ENCODE measurements at regions not wholly inside any gene's neighbourhood (a gene's known extent, or its start where the extent isn't known, plus 50 kb on each side); places are given as distances from the start of the nearest gene placed in this dataset.

GRCh38 chr10:123299598-123299997 lies 145.4 kb downstream of the BUB3 start:
- no peak overlapping the region for H3K4me3 ChIP-seq (ENCODE audit: low read length)
- no peak for ATAC-seq
- H3K4me1 Mint-ChIP-seq = no peaks in the 10 kb centered on the region
- H3K4me1 ChIP-seq (ENCODE audit: control insufficient read depth in 2 of 2, insufficient read depth in 2 of 2, low read length in 2 of 2) = no peaks in the 10 kb centered on the region
- H3K4me3 Mint-ChIP-seq = no peak overlapping the region
- H3K27ac Mint-ChIP-seq = no peak overlapping the region
- H3K36me3 Mint-ChIP-seq = peaks cover 0 to 6% (median 0%) of the 10 kb centered on the region in 5 donors
- CTCF ChIA-PET = no interaction called here
- H3K9me3 Mint-ChIP-seq = peaks cover 0 to 2% (median 0%) of the 10 kb centered on the region in 11 donors
- no peaks in the 10 kb centered on the region for H3K9me3 ChIP-seq (ENCODE audit: control insufficient read depth in 2 of 3, low read length in 3 of 3)
- no peaks in the 10 kb centered on the region for H3K27me3 ChIP-seq (ENCODE audit: control insufficient read depth in 2 of 2, insufficient read depth in 2 of 2, low read length in 2 of 2)
- no peak overlapping the region for H3K27ac ChIP-seq (ENCODE audit: low read depth, low read length)
- POLR2A ChIA-PET = no interaction called here
- peaks cover 0 to 2% (median 0%) of the 10 kb centered on the region in 5 donors for H3K27me3 Mint-ChIP-seq
- intact Hi-C loops (cut with micrococcal nuclease) = no loop called here
- no peak for DNase-seq
- H3K36me3 ChIP-seq (ENCODE audit: control insufficient read depth in 2 of 3, insufficient read depth in 3 of 3, low read length in 3 of 3) = no peaks in the 10 kb centered on the region

GRCh38 chr10:123301077-123301857 lies 147.1 kb downstream of the BUB3 start:
- Histone ChIP-seq H3K9me3 (ENCODE audit: control insufficient read depth in 2 of 3, low read length in 3 of 3) (no peaks in the 10 kb centered on the region), H3K4me3 (ENCODE audit: low read length) (no peak overlapping the region), H3K27me3 (ENCODE audit: control insufficient read depth in 2 of 2, insufficient read depth in 2 of 2, low read length in 2 of 2) (no peaks in the 10 kb centered on the region), H3K27ac (ENCODE audit: low read depth, low read length) (no peak overlapping the region), H3K36me3 (ENCODE audit: control insufficient read depth in 2 of 3, insufficient read depth in 3 of 3, low read length in 3 of 3) (no peaks in the 10 kb centered on the region), H3K4me1 (ENCODE audit: control insufficient read depth in 2 of 2, insufficient read depth in 2 of 2, low read length in 2 of 2) (no peaks in the 10 kb centered on the region)
- POLR2A ChIA-PET = interaction anchor here (0.6 kb wide), 1 partner anchor 957 kb away, joined by 3 read pairs; no protein-coding TSS in a partner anchor
- Mint-ChIP-seq H3K9me3 (peaks cover 0 to 1% (median 0%) of the 10 kb centered on the region in 11 donors), H3K4me3 (no peak overlapping the region), H3K27ac (no peak overlapping the region), H3K27me3 (peaks cover 0 to 2% (median 0%) of the 10 kb centered on the region in 5 donors), H3K4me1 (no peaks in the 10 kb centered on the region), H3K36me3 (peaks cover 0 to 6% (median 0%) of the 10 kb centered on the region in 5 donors)
- no peak for ATAC-seq
- DNase-seq = no peak
- CTCF ChIA-PET = interaction anchor here (0.5 to 0.8 kb wide), 4 partner anchors 12 to 257 kb away, joined by 3 to 4 read pairs (median 4); partner anchors contain the start of gene BUB3
- intact Hi-C loops (cut with micrococcal nuclease) = no loop called here

GRCh38 chr10:123303581-123304337 lies 149.6 kb downstream of the BUB3 start:
- CTCF ChIA-PET = no interaction called here

GRCh38 chr10:123305671-123306070 lies 151.5 kb downstream of the BUB3 start:
- DNase-seq (no peak), ATAC-seq (no peak)
- peaks cover 0 to 6% (median 0%) of the 10 kb centered on the region in 5 donors for H3K36me3 Mint-ChIP-seq
- H3K36me3 ChIP-seq (ENCODE audit: control insufficient read depth in 2 of 3, insufficient read depth in 3 of 3, low read length in 3 of 3) = no peaks in the 10 kb centered on the region
- no peak overlapping the region for H3K4me3 Mint-ChIP-seq
- H3K27ac ChIP-seq (ENCODE audit: low read depth, low read length) = no peak overlapping the region
- ChIA-PET POLR2A (interaction anchor here (0.8 kb wide), 1 partner anchor 210 kb away, joined by 3 read pairs; no protein-coding TSS in a partner anchor), CTCF (no interaction called here)
- H3K9me3 Mint-ChIP-seq = peaks cover 0 to 1% (median 0%) of the 10 kb centered on the region in 11 donors
- no peaks in the 10 kb centered on the region for H3K27me3 ChIP-seq (ENCODE audit: control insufficient read depth in 2 of 2, insufficient read depth in 2 of 2, low read length in 2 of 2)
- intact Hi-C loops (cut with micrococcal nuclease) = no loop called here
- no peaks in the 10 kb centered on the region for H3K9me3 ChIP-seq (ENCODE audit: control insufficient read depth in 2 of 3, low read length in 3 of 3)
- peaks cover 0 to 2% (median 0%) of the 10 kb centered on the region in 5 donors for H3K27me3 Mint-ChIP-seq
- no peaks in the 10 kb centered on the region for H3K4me1 Mint-ChIP-seq
- no peak overlapping the region for H3K27ac Mint-ChIP-seq
- H3K4me1 ChIP-seq (ENCODE audit: control insufficient read depth in 2 of 2, insufficient read depth in 2 of 2, low read length in 2 of 2) = no peaks in the 10 kb centered on the region
- H3K4me3 ChIP-seq (ENCODE audit: low read length) = no peak overlapping the region

More at GRCh38 chr10:123303581-123304337, 149.6 kb downstream of the BUB3 start:
- Mint-ChIP-seq H3K4me3 (no peak overlapping the region), H3K36me3 (peaks cover 0 to 6% (median 0%) of the 10 kb centered on the region in 5 donors), H3K9me3 (peaks cover 0 to 1% (median 0%) of the 10 kb centered on the region in 11 donors), H3K4me1 (no peaks in the 10 kb centered on the region), H3K27me3 (peaks cover 0 to 2% (median 0%) of the 10 kb centered on the region in 5 donors), H3K27ac (no peak overlapping the region)
- no peak overlapping the region for H3K27ac ChIP-seq (ENCODE audit: low read depth, low read length)
- no peaks in the 10 kb centered on the region for H3K36me3 ChIP-seq (ENCODE audit: control insufficient read depth in 2 of 3, insufficient read depth in 3 of 3, low read length in 3 of 3)
- H3K4me3 ChIP-seq (ENCODE audit: low read length) = no peak overlapping the region
- POLR2A ChIA-PET = no interaction called here
- H3K9me3 ChIP-seq (ENCODE audit: control insufficient read depth in 2 of 3, low read length in 3 of 3) = no peaks in the 10 kb centered on the region
- intact Hi-C loops (cut with micrococcal nuclease) = no loop called here
- H3K4me1 ChIP-seq (ENCODE audit: control insufficient read depth in 2 of 2, insufficient read depth in 2 of 2, low read length in 2 of 2) = no peaks in the 10 kb centered on the region
- DNase-seq (no peak), ATAC-seq (no peak)
- no peaks in the 10 kb centered on the region for H3K27me3 ChIP-seq (ENCODE audit: control insufficient read depth in 2 of 2, insufficient read depth in 2 of 2, low read length in 2 of 2)

- intact Hi-C loops (cut with micrococcal nuclease) = no loop called here
- Mint-ChIP-seq H3K27me3 (peaks cover 0 to 2% (median 0%) of the 10 kb centered on the region in 5 donors), H3K9me3 (peaks cover 0 to 1% (median 0%) of the 10 kb centered on the region in 11 donors), H3K36me3 (peaks cover 0 to 6% (median 0%) of the 10 kb centered on the region in 5 donors), H3K4me3 (no peak overlapping the region), H3K4me1 (no peaks in the 10 kb centered on the region), H3K27ac (no peak overlapping the region)
- ATAC-seq (no peak), DNase-seq (no peak)
- H3K27ac ChIP-seq (ENCODE audit: low read depth, low read length) = no peak overlapping the region
- H3K9me3 ChIP-seq (ENCODE audit: control insufficient read depth in 2 of 3, low read length in 3 of 3) = no peaks in the 10 kb centered on the region
- POLR2A ChIA-PET = no interaction called here
- H3K27me3 ChIP-seq (ENCODE audit: control insufficient read depth in 2 of 2, insufficient read depth in 2 of 2, low read length in 2 of 2) = no peaks in the 10 kb centered on the region
- H3K4me3 ChIP-seq (ENCODE audit: low read length) = no peak overlapping the region
- no peaks in the 10 kb centered on the region for H3K36me3 ChIP-seq (ENCODE audit: control insufficient read depth in 2 of 3, insufficient read depth in 3 of 3, low read length in 3 of 3)
- H3K4me1 ChIP-seq (ENCODE audit: control insufficient read depth in 2 of 2, insufficient read depth in 2 of 2, low read length in 2 of 2) = no peaks in the 10 kb centered on the region
- CTCF ChIA-PET = no interaction called here
Measured at GRCh38 chr10:123306290-123306689, 152.1 kb downstream of the BUB3 start.

GRCh38 chr10:123309731-123310130 lies 155.5 kb downstream of the BUB3 start:
- no peaks in the 10 kb centered on the region for H3K27me3 Mint-ChIP-seq
- DNase-seq = no peak

More at GRCh38 chr10:123309731-123310130, 155.5 kb downstream of the BUB3 start:
- H3K4me1 Mint-ChIP-seq = no peaks in the 10 kb centered on the region
- no peak overlapping the region for H3K27ac Mint-ChIP-seq
- POLR2A ChIA-PET = no interaction called here
- Histone ChIP-seq H3K9me3 (ENCODE audit: control insufficient read depth in 2 of 3, low read length in 3 of 3) (no peaks in the 10 kb centered on the region), H3K27ac (ENCODE audit: low read depth, low read length) (no peak overlapping the region), H3K36me3 (ENCODE audit: control insufficient read depth in 2 of 3, insufficient read depth in 3 of 3, low read length in 3 of 3) (no peaks in the 10 kb centered on the region), H3K27me3 (ENCODE audit: control insufficient read depth in 2 of 2, insufficient read depth in 2 of 2, low read length in 2 of 2) (no peaks in the 10 kb centered on the region), H3K4me3 (ENCODE audit: low read length) (no peak overlapping the region), H3K4me1 (ENCODE audit: control insufficient read depth in 2 of 2, insufficient read depth in 2 of 2, low read length in 2 of 2) (no peaks in the 10 kb centered on the region)
- no peak overlapping the region for H3K4me3 Mint-ChIP-seq
- CTCF ChIA-PET = no interaction called here
- H3K9me3 Mint-ChIP-seq = no peaks in the 10 kb centered on the region
- H3K36me3 Mint-ChIP-seq = no peaks in the 10 kb centered on the region
- ATAC-seq = no peak
- intact Hi-C loops (cut with micrococcal nuclease) = no loop called here

Measured in naive thymus-derived CD4-positive, alpha-beta T cell (primary cell).